Stimulated activated CD4-positive, alpha-beta T cell treated with anti-CD3 and anti-CD28 coated beads, Interleukin-4, amount 100 ng/mL, for 1 hour (primary cell): ENCODE measurements at regions not wholly inside any gene's neighbourhood (a gene's known extent, or its start where the extent isn't known, plus 50 kb on each side); places are given as distances from the start of the nearest gene placed in this dataset.

Source experiments
- DNase-seq: peaks from one replicate; pipeline ENCODE4 v3.0.0-alpha.2; 2020

DNA sequence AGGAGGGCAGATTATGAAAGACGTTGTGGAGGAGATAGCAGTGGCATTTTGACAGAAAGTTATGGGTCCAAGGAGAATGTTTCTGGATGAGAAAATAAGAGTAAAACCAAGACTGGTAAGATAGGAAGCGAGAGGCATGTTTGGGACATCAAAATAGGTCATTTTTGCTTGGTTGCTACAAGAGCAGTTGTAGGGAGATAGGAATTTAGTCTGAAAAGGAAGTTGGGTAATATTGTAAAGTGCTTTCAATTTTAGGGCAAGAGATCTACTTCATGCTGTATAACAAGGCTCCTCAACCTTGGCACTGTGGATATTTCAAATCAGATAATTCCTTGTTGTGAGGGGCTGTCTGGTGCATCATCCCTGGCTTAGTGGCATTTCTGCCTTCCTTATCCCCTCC lies 118.0 kb upstream of the DPH6 start:
- no peak for DNase-seq

GRCh38 chr15:35665896-35666536 lies 120.1 kb upstream of the DPH6 start:
- DNase-seq, result no peak

DNA sequence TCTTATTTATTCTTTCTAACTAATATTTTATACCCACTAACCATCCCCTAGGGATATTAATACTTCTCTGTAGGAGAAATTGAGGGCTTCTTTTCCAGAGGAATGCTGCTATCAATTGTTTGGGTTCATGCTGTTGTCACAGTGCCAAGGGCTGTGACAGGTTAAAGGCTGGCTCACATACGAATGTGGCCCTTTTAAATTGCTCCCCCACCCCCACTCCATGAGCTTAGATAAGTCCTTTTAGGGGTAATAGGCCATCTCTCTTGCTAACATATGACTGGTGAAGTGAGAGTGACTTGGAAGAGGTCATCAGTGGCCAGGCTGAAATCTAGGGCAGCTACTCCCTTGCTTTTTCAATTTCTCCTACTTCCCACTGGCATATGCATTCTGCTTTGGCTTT lies 121.9 kb upstream of the DPH6 start:
- DNase-seq, result no peak

DNA sequence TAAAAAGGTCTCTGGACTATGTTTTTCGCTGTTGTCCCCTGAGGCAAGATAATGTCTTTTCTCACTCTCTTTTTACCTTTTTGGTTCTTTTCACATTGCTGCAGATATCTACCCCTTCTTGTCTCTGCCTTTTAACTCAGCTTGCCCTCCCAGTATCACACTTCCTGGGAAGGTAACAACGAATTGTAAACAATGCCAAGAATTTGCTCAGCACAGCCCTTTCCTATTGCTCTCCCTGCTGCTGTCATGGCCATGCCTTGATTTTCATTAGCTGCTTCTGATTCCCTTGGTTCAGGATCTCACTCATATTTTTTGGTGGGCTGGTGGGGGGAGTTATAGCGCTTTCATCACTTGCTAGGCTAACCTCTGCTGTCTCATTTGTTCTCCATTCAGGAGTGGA lies 123.1 kb upstream of the DPH6 start:
- no peak for DNase-seq

GRCh38 chr15:35669432-35670045 lies 123.6 kb upstream of the DPH6 start:
- no peak for DNase-seq

DNA sequence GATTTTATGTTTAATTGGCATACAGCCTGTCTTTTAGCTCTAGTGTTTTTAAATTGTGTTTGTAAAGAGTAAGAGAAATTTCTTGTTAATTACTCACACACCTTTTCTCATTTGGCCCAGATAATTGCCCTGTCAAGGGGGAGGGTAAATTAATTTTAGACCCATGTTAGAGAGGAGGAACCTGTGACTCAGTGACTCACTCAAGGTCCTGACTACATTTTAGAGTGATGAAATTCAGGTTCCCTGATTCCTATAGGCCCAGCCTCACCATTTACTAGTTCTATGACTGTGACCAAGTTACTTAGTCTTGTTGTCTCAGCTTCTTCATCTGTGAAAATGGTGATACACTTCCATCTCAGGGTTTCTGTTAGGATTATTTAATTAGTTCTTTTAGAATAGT lies 125.2 kb upstream of the DPH6 start:
- no peak for DNase-seq

- no peak for DNase-seq
Measured at GRCh38 chr15:35671981-35672380, 126.0 kb upstream of the DPH6 start.

- no peak for DNase-seq
Measured at GRCh38 chr15:35673093-35673684, 127.2 kb upstream of the DPH6 start.

DNA sequence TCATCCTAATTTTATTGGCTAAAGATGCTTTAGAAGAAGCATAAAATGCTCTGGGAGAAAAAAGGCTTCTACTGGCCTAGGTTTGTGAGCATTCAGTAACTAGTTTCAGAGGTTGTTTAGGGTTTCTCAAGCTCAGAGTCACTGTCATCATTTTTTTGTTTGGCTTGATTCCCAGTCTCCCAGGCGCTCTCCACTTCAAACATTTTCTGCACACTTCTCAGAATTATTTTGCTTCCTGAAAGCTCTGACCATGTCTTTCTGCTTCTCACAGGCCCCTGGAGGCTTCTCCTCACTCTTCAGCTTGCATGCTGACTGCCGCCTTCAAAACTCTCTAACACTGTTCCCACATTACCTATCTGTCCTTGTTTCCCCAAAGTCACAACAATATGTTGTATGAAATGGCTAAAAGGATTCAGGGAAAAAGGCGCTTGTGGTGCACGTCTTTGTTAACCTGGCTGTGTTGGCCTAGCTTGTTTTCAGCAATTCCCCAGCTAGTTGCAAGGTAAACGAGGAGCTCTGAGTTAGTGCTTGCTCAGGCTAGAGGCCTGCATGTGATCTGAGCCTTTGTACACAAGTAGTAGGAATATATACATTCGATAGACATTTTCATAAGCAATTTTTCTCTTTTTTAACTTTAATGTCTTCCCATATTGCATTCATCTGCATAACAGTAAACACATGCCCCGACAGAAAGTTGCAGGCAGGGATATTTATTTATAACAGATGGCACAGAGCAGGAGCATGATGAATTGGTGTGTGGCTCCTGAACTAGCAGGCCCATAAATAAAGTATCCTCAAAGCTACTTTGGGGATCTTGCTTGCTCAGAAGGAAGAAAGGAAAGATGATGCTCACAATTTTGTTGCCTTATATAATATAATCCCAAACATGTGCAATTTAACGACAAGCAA lies 129.2 kb upstream of the DPH6 start:
- no peak for DNase-seq

GRCh38 chr15:35678774-35679173 lies 132.8 kb upstream of the DPH6 start:
- no peak for DNase-seq

GRCh38 chr15:35679186-35679585 lies 133.2 kb upstream of the DPH6 start:
- DNase-seq, result no peak

- DNase-seq, result no peak
Measured at GRCh38 chr15:35680951-35681350, 135.0 kb upstream of the DPH6 start.

GRCh38 chr15:35686347-35686746 lies 140.4 kb upstream of the DPH6 start:
- no peak for DNase-seq

DNA sequence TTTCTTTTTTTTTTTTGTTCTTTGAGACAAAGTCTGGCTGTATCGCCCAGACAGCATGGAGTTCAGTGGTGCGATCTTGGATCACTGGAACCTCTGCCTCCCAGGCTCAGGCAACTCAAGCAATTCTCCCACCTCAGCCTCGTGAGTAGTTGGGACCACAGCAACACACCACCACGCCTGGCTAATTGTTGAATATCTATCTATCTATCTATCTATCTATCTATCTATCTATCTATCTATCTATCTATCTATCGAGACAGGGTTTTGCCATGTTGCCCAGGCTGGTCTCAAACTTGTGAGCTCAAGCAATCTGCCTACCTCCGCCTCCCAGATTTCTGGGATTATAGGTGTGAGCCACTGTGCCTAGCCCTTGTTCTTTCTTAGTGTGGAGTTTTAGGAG lies 143.3 kb upstream of the DPH6 start:
- DNase-seq, result no peak

DNA sequence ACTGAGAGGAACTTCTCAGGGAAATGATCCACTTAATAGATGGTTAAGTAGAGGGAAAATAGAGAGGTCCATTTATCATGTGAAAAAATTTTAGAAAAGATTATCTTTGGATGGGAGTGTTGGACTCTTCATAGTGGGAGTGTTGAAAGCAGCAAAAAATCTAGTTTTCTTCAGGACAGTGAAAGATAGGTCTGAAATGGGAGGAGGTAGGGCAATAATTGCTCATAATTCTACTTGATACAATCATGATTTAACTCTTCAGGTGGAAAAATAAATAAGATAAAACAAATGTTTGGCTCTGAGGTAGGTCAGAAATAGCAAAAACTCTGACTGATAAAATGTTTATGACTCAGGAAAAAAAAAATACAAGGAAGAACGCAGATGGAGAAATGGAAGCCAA lies 144.1 kb upstream of the DPH6 start:
- no peak for DNase-seq

- DNase-seq, result no peak
Measured at GRCh38 chr15:35690698-35691116, 144.7 kb upstream of the DPH6 start.

DNA sequence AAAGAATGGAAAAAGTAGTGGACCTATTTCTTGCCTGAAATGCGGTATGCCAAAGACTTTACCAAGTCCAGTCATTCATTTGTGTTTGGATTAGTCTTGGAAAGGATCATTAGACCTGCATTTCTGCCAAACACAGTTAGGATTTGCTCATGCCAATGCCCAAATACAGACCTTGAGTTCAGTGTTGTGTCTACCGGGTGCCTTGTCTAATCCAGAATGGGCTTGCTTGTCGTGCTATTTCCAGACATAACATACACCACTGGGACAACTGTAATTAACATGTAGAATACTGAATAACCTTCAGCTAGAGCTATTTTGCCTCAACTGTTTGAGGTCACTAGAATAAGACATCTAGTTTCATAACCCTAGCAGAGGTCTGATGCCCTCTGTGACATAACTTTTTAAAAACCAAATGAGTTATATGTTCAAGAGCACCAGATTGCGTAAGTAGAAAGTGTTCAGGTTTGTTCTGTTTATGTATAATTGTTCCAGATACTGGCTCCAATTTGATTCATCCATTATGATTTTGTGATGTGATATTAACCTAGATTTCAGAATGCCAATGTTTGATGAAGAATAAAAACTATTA lies 145.3 kb upstream of the DPH6 start:
- DNase-seq, result no peak

GRCh38 chr15:35691891-35692867 lies 146.2 kb upstream of the DPH6 start:
- no peak for DNase-seq

GRCh38 chr15:35693286-35693685 lies 147.3 kb upstream of the DPH6 start:
- no peak for DNase-seq

GRCh38 chr15:35693886-35694285 lies 147.9 kb upstream of the DPH6 start:
- no peak for DNase-seq

- no peak for DNase-seq
Measured at GRCh38 chr15:35695003-35695402, 149.0 kb upstream of the DPH6 start.

GRCh38 chr15:35696767-35697231 lies 150.8 kb upstream of the DPH6 start:
- no peak for DNase-seq
